ENCODE measurements at regions not wholly inside any gene's neighbourhood (a gene's known extent, or its start where the extent isn't known, plus 50 kb on each side); places are given as distances from the start of the nearest gene placed in this dataset.

GRCh38 chrX:11932423-11932822 lies 174.4 kb downstream of the MSL3 start:
- TF ChIP-seq CTCF (IDR thresholded peaks at IDR 0.05; ENCODE audit: low read depth, low read length, missing input control) (no peak), MAX (IDR thresholded peaks at IDR 0.05) (no peak), GABPA (IDR thresholded peaks at IDR 0.05 in 1 of 2, conservative IDR thresholded peaks at IDR 0.05 in 1 of 2) (no peak), FOXA1 (IDR thresholded peaks at IDR 0.05) (no peak), REST (IDR thresholded peaks at IDR 0.05) (no peak), RXRA (IDR thresholded peaks at IDR 0.05) (no peak), NR2F2 (IDR thresholded peaks at IDR 0.05) (no peak), TAF1 (conservative IDR thresholded peaks at IDR 0.05) (no peak), JUND (IDR thresholded peaks at IDR 0.05) (no peak), ZBTB33 (IDR thresholded peaks at IDR 0.05) (no peak)
